Naive thymus-derived CD8-positive, alpha-beta T cell (primary cell): ENCODE measurements at regions not wholly inside any gene's neighbourhood (a gene's known extent, or its start where the extent isn't known, plus 50 kb on each side); places are given as distances from the start of the nearest gene placed in this dataset.
A peak's percentile ranks its signal among the peaks of the same experiment; 100 is the strongest.
"Not testable (repeated sequence)": the region's sequence is repeated elsewhere in the genome, so short reads cannot be mapped to it uniquely, and the experiment has no call there.

Experiments used
- ATAC-seq, 2 donors: fragments of 150-1000 bp; cut with Tn5 transposase in 1 of 2; sonication (Bioruptor Pico), chemical (Tn5 transposase) in 1 of 2; 1 replicate in 1 of 2; 2 replicates in 1 of 2; pipeline ENCODE4 v1.10.0; 2021; ENCODE audit warnings: mild to moderate bottlenecking in 2 of 2, moderate library complexity in 2 of 2
- POLR2A ChIA-PET: fragments of 350-600 bp; sonication (Branson Sonifier 250); formaldehyde crosslinking; loops from one replicate; lab custom pipeline; 2021; ENCODE audit warnings: antibody characterized with exemption; lab: Charles Lee
- DNase-seq, 10 donors: peaks; one replicate each; pipeline versions ENCODE4 v3.0.0 to v3.0.0-alpha.2; 2020 to 2022
- H3K27ac Mint-ChIP-seq, 10 donors: one replicate each; pipeline ENCODE4 v1.8.0; 2020 to 2022; ENCODE audit warnings: mild to moderate bottlenecking in 10 of 10, mixed read lengths in 10 of 10, moderate library complexity in 4 of 10, inconsistent platforms in 1 of 10
- H3K27me3 Mint-ChIP-seq, 5 donors: one replicate each; pipeline ENCODE4 v1.8.0; 2021 to 2022; ENCODE audit warnings: mixed read lengths in 5 of 5
- H3K36me3 Mint-ChIP-seq, 3 donors: one replicate each; pipeline ENCODE4 v1.8.0; 2020 to 2022; ENCODE audit warnings: mixed read lengths in 3 of 3, mild to moderate bottlenecking in 2 of 3, inconsistent platforms in 1 of 3
- H3K4me1 Mint-ChIP-seq, 4 donors: one replicate each; pipeline ENCODE4 v1.8.0; 2021 to 2022; ENCODE audit warnings: mixed read lengths in 4 of 4
- H3K4me3 Mint-ChIP-seq, 10 donors: one replicate each; pipeline ENCODE4 v1.8.0; 2020 to 2022; ENCODE audit warnings: mild to moderate bottlenecking in 10 of 10, mixed read lengths in 10 of 10, moderate library complexity in 6 of 10, inconsistent platforms in 1 of 10
- H3K9me3 Mint-ChIP-seq, 9 donors: one replicate each; pipeline ENCODE4 v1.8.0; 2020 to 2022; ENCODE audit warnings: mixed read lengths in 9 of 9, mild to moderate bottlenecking in 3 of 9, inconsistent platforms in 1 of 9, moderate library complexity in 1 of 9

DNA sequence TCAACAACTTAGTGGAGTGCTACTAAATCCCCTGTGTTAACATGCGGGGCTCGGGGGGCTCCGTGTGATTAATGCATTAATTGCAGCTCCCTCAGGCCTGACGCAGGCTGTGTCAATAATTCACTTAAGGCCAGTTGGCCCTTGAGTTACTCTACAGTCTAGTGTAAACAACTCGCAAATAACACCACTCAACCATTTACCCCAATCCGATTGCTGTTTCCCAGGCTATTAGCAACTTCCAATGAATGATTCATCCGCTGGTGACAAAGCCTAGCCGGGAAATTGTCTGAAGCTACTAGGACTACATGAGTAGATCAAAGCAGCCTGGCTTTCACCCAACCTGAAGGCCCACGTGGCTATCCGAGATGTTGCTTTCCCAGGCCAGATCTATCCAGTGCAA is 121.3 kb upstream of the SOX14 start:
- no peak overlapping the region for H3K27ac Mint-ChIP-seq
- H3K36me3 Mint-ChIP-seq, result no peaks in the 10 kb centered on the region
- no peak overlapping the region for H3K4me3 Mint-ChIP-seq
- no peak for ATAC-seq
- POLR2A ChIA-PET, result no interaction called here
- no peaks in the 10 kb centered on the region for H3K4me1 Mint-ChIP-seq
- no peak for DNase-seq
- peaks cover 8 to 26% (median 18%) of the 10 kb centered on the region in 5 donors for H3K27me3 Mint-ChIP-seq
- H3K9me3 Mint-ChIP-seq, result peaks cover 0 to 14% (median 4%) of the 10 kb centered on the region in 9 donors

DNA sequence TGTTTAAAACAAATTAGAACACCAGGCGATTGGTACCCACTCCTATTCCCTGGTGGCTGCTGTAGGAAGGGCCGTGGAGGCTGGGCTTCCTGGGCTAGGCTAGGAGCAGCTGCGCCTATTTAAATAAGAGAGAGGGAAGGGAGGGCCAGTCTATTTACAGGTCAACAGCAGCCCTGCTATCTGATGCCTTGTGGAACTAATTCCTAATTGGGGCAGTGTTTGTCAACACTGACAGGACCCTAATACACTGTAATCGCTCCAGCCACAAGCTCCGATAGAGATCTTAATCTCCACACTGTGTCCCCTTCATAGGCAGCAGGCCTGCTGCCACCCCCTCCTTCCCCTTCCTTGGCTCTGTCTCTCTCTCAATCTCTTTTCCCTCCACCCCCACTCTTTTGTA is 116.9 kb upstream of the SOX14 start:
- H3K4me3 Mint-ChIP-seq, result no peak overlapping the region
- H3K27ac Mint-ChIP-seq, result no peak overlapping the region
- no peaks in the 10 kb centered on the region for H3K4me1 Mint-ChIP-seq
- peaks cover 8 to 37% (median 22%) of the 10 kb centered on the region in 5 donors for H3K27me3 Mint-ChIP-seq
- POLR2A ChIA-PET, result no interaction called here
- ATAC-seq (no peak), DNase-seq (no peak)
- H3K36me3 Mint-ChIP-seq, result no peaks in the 10 kb centered on the region
- peaks cover 0 to 6% (median 0%) of the 10 kb centered on the region in 9 donors for H3K9me3 Mint-ChIP-seq

DNA sequence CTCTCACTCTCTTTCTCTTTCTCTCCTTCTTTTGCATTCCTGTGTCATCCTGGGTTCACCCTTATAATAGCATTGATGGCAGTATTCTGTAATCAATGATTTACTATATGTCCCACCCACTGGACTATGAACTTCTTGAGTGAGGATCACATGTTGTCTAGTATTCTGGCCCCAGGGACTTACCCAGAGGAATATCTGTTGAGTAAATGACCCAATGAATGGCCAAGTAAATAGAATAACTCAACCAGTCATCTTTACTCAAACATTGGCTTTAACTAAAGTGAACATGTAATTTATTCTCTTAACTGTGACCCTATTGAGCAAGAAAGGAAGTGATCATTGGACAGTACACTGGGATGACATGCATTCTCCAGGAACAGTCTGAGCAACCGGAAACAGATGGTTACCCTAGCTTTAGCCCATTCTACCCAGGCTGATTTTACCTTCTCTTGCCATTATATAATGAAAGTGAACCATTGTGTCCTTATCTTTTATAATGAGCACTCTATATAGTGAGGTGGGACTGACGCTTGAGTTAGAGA is 94.5 kb upstream of the SOX14 start:
- ATAC-seq, result no peak
- POLR2A ChIA-PET, result no interaction called here
- peaks cover 2 to 33% (median 12%) of the 10 kb centered on the region in 9 donors for H3K9me3 Mint-ChIP-seq
- no peak overlapping the region for H3K4me3 Mint-ChIP-seq
- H3K36me3 Mint-ChIP-seq, result peaks cover 0 to 13% (median 0%) of the 10 kb centered on the region in 3 donors
- no peak for DNase-seq
- peaks cover 0 to 2% (median 0%) of the 10 kb centered on the region in 4 donors for H3K4me1 Mint-ChIP-seq
- peaks cover 0 to 16% (median 2%) of the 10 kb centered on the region in 5 donors for H3K27me3 Mint-ChIP-seq
- H3K27ac Mint-ChIP-seq, result no peak overlapping the region

DNA sequence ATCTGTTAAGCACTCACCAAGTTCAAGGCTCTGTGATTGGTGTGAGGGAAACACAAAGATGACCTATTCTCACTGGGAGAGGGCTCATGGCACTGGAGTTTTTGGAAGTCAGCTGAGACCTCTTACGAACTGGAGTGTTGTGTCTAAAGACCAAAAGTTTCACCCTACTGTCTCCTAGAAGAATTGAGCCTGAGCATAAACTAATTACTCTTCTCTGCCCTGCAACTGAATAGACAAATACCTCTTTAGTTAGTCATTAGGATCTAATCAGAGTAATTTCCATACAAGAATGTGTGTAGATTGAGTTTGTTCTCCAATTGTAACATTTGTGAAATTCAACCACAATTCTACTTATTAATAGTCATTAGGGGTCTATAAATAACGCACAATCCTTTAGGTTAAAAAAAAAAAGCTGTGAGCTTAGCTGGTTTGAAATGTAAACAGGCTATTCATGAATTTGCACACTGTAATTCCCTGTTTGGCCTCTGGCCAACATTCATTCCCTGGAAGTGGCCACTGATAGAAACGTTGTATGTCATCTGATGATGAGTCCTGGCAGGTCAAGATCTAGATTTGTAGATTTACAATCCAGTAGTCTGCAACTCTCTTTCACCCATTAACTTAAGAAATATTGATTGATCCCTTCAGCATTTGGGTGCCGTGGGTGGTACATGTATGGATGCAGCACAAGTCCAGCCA is 76.8 kb upstream of the SOX14 start:
- H3K36me3 Mint-ChIP-seq, result no peaks in the 10 kb centered on the region
- H3K4me1 Mint-ChIP-seq, result no peaks in the 10 kb centered on the region
- H3K27ac Mint-ChIP-seq, result no peak overlapping the region
- ATAC-seq (no peak), DNase-seq (no peak)
- peaks cover 0 to 9% (median 0%) of the 10 kb centered on the region in 9 donors for H3K9me3 Mint-ChIP-seq
- no peak overlapping the region for H3K4me3 Mint-ChIP-seq
- H3K27me3 Mint-ChIP-seq, result no peaks in the 10 kb centered on the region
- POLR2A ChIA-PET, result no interaction called here

DNA sequence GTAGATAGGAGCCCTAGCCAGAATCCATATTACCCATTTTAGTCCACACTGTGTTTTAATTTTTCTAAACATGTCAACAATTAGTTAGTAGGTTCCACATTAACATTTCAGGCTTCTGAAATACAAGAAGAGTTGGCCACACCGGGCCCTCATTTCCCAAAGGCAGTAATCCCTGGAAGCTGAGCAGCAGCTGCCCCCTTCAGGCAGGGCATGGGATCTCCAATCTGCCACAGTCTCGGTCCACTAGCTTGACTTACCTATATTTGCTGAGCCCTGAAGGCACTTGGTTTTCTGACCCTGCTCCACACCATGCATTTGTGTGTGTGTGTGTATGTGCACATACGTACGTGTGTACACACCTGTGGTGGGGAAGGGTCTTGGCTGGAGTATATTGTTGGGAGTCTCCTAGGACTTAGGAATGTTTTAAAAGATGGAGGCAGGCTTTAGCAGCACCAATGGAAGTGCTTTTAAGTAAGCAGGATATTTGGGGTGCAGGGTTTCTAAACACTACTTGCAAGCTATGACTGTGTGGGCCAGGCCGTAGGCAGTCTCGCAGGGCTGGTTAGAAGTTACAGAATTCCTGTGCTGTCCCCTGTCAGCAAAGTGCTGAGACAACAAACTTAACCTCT is 71.2 kb upstream of the SOX14 start:
- DNase-seq (no peak), ATAC-seq (no peak)
- Mint-ChIP-seq H3K36me3 (no peaks in the 10 kb centered on the region), H3K27ac (no peak overlapping the region), H3K4me3 (peak overlapping the region in 1 of 10 donors; percentile 63), H3K9me3 (peaks cover 0 to 12% (median 4%) of the 10 kb centered on the region in 9 donors), H3K4me1 (no peaks in the 10 kb centered on the region), H3K27me3 (peaks cover 0 to 4% (median 1%) of the 10 kb centered on the region in 5 donors)
- POLR2A ChIA-PET, result no interaction called here

DNA sequence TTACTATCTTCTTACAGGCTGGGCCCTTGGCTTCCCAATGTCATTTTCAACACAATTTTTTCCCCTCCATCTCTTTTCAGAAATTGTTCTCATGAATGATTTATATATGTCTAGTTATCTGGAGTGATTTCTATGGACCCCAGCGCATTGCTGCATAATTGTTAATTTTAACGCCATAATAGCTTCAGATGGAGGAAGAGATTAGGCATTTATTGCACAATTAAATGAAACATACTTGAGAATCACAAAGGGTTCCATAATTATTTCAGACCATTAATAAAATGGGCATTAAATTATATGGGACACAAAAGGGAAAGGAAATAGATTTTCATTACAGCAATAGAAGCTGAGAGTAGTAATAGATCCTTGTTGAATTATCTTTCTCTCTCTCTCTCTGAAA is 70.3 kb upstream of the SOX14 start:
- H3K27ac Mint-ChIP-seq, result no peak overlapping the region
- H3K4me3 Mint-ChIP-seq, result no peak overlapping the region
- peaks cover 0 to 4% (median 1%) of the 10 kb centered on the region in 5 donors for H3K27me3 Mint-ChIP-seq
- H3K36me3 Mint-ChIP-seq, result no peaks in the 10 kb centered on the region
- peaks cover 0 to 12% (median 4%) of the 10 kb centered on the region in 9 donors for H3K9me3 Mint-ChIP-seq
- POLR2A ChIA-PET, result no interaction called here
- DNase-seq, result no peak
- no peak for ATAC-seq
- H3K4me1 Mint-ChIP-seq, result no peaks in the 10 kb centered on the region

DNA sequence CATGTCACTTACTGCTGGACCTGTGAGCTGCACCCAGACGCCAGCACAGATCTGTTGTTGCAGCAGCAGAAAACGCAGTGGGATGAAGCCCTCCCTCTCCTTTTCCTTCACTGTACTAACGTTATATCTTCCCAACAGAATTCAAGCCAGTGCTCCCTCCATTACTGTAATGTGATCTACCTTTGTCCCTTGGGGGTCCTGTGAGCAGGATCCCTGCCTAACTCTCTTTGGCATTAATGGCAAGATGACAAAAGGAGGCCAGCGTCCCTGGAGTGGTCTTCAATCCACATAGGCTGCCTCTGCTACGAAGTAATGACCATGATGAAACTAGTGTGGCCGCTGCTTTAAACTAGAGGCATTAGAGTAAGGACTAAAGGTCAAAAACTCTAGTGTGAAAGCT is 69.3 kb upstream of the SOX14 start:
- Mint-ChIP-seq H3K4me3 (no peak overlapping the region), H3K27me3 (peaks cover 0 to 4% (median 1%) of the 10 kb centered on the region in 5 donors), H3K36me3 (no peaks in the 10 kb centered on the region), H3K4me1 (no peaks in the 10 kb centered on the region), H3K27ac (no peak overlapping the region), H3K9me3 (peaks cover 0 to 12% (median 4%) of the 10 kb centered on the region in 9 donors)
- POLR2A ChIA-PET, result no interaction called here
- no peak for ATAC-seq
- DNase-seq, result no peak

DNA sequence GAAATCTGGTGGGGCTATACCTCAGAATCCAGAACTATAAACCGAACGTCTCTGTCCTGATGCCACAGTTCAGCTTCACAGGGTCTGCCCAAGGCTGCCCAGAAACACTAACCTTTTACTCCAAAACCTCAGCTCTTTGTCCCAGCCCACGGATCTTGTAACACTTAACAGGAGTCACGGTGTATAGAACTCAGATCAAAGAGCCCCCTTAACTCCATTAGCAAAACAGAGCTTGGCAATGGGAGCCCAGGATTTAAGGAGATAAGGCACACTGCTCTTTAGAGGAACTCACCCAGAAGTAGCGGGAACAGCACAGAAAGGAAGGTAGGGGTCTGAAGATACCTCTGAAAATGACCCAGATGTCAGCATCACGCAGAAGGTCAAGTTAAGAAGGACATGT is 68.8 kb upstream of the SOX14 start:
- Mint-ChIP-seq H3K27ac (no peak overlapping the region), H3K4me3 (no peak overlapping the region), H3K4me1 (no peaks in the 10 kb centered on the region), H3K9me3 (peaks cover 0 to 12% (median 4%) of the 10 kb centered on the region in 9 donors), H3K36me3 (no peaks in the 10 kb centered on the region), H3K27me3 (peaks cover 0 to 4% (median 1%) of the 10 kb centered on the region in 5 donors)
- DNase-seq (no peak), ATAC-seq (no peak)
- POLR2A ChIA-PET, result no interaction called here

DNA sequence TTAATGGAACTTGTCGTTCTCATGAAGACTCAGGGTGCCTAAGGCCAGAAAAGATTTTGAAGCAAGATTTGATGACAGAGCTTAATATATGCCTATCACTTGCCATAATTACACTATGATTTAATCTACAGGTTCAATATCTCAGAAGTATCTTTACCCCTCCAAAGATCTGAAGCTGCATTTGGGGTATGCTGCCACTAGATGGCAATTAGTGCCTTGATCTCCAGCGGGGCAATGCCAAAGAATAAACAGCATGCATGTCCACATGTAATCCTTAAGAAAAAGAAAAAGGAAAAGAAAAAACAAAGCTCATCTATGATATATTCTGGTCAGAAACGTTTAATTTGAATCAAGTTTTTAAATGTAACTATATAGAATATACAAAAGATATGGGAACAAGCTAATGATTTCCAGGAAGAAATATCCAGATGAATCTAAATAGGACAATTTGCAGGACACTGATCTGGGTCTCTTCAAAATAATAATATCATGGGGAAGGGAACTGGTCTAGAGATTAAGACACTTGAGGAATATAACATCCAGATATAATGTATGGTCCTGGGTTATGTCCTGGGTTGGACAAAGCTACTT is 55.0 kb upstream of the SOX14 start:
- H3K9me3 Mint-ChIP-seq, result peaks cover 2 to 22% (median 9%) of the 10 kb centered on the region in 9 donors
- ATAC-seq, result no peak
- no peaks in the 10 kb centered on the region for H3K36me3 Mint-ChIP-seq
- no peak overlapping the region for H3K27ac Mint-ChIP-seq
- no peaks in the 10 kb centered on the region for H3K4me1 Mint-ChIP-seq
- no peak for DNase-seq
- H3K4me3 Mint-ChIP-seq, result no peak overlapping the region
- POLR2A ChIA-PET, result no interaction called here
- peaks cover 0 to 13% (median 5%) of the 10 kb centered on the region in 5 donors for H3K27me3 Mint-ChIP-seq

DNA sequence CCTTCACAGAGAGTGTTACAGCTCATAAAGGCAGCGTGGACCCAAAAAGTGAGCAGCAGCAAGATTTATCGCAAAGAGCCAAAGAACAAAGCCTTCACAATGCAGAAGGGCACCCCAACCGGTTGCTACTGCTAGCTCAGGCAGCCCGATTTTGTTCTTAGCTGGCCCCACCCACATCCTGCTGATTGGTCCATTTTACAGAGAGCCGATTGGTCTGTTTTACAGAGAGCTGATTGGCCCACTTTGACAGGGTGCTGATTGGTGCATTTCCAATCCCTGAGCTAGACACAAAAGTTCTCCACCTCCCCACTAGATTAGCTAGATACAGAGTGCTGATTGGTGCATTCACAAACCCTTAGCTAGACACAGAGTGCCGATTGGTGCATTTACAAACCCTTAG is 50.1 kb upstream of the SOX14 start:
- H3K27me3 Mint-ChIP-seq, H3K4me3 Mint-ChIP-seq, H3K4me1 Mint-ChIP-seq, ATAC-seq, H3K27ac Mint-ChIP-seq, POLR2A ChIA-PET, H3K36me3 Mint-ChIP-seq, DNase-seq: not testable (repeated sequence)
- peaks cover 2 to 49% (median 16%) of the 10 kb centered on the region in 9 donors for H3K9me3 Mint-ChIP-seq
